Uterus (tissue), 3 donors: ENCODE measurements at regions not wholly inside any gene's neighbourhood (a gene's known extent, or its start where the extent isn't known, plus 50 kb on each side); places are given as distances from the start of the nearest gene placed in this dataset.

Experiments used
- DNase-seq, 2 donors: peaks; one replicate each; pipeline ENCODE4 v3.0.0-alpha.2; 2019 to 2020
- H3K27ac ChIP-seq, 2 donors: fragments of 200-600 bp; sonication (generic); 1 replicate in 1 of 2; 2 replicates in 1 of 2; pipeline ENCODE4 v1.5.1; 2016 to 2018
- H3K27me3 ChIP-seq, 2 donors: fragments of 200-600 bp; sonication (generic); one replicate each; pipeline ENCODE4 v1.5.1; 2018 to 2019; ENCODE audit warnings: control low read depth in 1 of 2
- H3K36me3 ChIP-seq, 2 donors: fragments of 200-600 bp; sonication (generic); one replicate each; pipeline ENCODE4 v1.5.1; 2019; ENCODE audit warnings: control low read depth in 1 of 2
- H3K4me1 ChIP-seq, 2 donors: fragments of 200-600 bp; sonication (generic); one replicate each; pipeline ENCODE4 v1.5.1; 2018 to 2019; ENCODE audit warnings: control low read depth in 1 of 2
- H3K4me3 ChIP-seq, 2 donors: fragments of 200-600 bp; sonication (generic); 1 replicate in 1 of 2; 2 replicates in 1 of 2; pipeline ENCODE4 v1.5.1; 2018 to 2019; ENCODE audit warnings: mild to moderate bottlenecking in 1 of 2
- H3K9me3 ChIP-seq, 2 donors: fragments of 200-600 bp; sonication (generic); one replicate each; pipeline ENCODE4 v1.5.1; 2019; ENCODE audit warnings: control low read depth in 1 of 2
- POLR2A ChIP-seq, 2 donors: fragments of 450-650 bp; IDR thresholded peaks; one replicate each; pipeline ENCODE4 v1.6.1; 2016; ENCODE audit warnings: antibody characterized with exemption in 2 of 2, mild to moderate bottlenecking in 1 of 2, moderate library complexity in 1 of 2
- intact Hi-C: fragments of 100-400 bp; cut with DNase I; formaldehyde crosslinking; loops from one replicate; pipeline ENCODE4 v1.15.1; 2023; ENCODE audit warnings: low total_unique reads
- TF ChIP-seq, protein P1 (sequence below), 4 experiments: fragments of 200-600 bp in 2 of 4; fragments of 450-650 bp in 2 of 4; sonication (generic) in 2 of 4; IDR thresholded peaks; one replicate each; pipeline ENCODE4 v1.5.1; 2016 to 2019; ENCODE audit warnings: antibody characterized with exemption in 4 of 4, mild to moderate bottlenecking in 2 of 4, moderate library complexity in 1 of 4
- donor health status: DM: yes; HTN: yes; CAD: no.

DNA sequence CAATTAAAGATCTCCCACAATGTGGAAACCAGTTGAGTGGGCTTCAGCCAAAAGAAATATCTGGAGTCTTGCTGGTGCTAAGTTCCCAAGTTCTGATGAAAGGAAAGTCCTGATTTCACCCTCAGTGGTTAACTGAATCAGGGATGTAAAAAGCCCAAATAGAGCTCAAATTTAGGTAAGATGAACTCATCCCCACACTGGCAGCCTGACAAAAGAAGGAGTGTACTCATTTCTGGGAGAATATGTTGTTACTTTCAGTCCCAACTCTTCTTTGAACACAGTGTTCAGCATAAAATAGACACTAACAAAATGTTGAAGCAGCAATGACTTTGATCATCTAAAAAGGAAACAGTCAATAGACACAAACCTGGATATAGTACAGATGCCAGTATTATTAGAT lies 91.7 kb downstream of the CHRM3 start:
- no peaks in the 10 kb centered on the region for H3K27me3 ChIP-seq
- no peak overlapping the region for H3K27ac ChIP-seq
- no peaks in the 10 kb centered on the region for H3K36me3 ChIP-seq
- intact Hi-C loops, result no loop called here
- TF ChIP-seq, protein P1, sequence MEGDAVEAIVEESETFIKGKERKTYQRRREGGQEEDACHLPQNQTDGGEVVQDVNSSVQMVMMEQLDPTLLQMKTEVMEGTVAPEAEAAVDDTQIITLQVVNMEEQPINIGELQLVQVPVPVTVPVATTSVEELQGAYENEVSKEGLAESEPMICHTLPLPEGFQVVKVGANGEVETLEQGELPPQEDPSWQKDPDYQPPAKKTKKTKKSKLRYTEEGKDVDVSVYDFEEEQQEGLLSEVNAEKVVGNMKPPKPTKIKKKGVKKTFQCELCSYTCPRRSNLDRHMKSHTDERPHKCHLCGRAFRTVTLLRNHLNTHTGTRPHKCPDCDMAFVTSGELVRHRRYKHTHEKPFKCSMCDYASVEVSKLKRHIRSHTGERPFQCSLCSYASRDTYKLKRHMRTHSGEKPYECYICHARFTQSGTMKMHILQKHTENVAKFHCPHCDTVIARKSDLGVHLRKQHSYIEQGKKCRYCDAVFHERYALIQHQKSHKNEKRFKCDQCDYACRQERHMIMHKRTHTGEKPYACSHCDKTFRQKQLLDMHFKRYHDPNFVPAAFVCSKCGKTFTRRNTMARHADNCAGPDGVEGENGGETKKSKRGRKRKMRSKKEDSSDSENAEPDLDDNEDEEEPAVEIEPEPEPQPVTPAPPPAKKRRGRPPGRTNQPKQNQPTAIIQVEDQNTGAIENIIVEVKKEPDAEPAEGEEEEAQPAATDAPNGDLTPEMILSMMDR (IDR thresholded peaks at IDR 0.05), result no peak
- TF ChIP-seq POLR2A (IDR thresholded peaks at IDR 0.05), result no peak
- DNase-seq, result no peak
- H3K4me1 ChIP-seq, result no peaks in the 10 kb centered on the region
- no peak overlapping the region for H3K4me3 ChIP-seq
- peaks cover 0 to 17% of the 10 kb centered on the region in 2 donors for H3K9me3 ChIP-seq

DNA sequence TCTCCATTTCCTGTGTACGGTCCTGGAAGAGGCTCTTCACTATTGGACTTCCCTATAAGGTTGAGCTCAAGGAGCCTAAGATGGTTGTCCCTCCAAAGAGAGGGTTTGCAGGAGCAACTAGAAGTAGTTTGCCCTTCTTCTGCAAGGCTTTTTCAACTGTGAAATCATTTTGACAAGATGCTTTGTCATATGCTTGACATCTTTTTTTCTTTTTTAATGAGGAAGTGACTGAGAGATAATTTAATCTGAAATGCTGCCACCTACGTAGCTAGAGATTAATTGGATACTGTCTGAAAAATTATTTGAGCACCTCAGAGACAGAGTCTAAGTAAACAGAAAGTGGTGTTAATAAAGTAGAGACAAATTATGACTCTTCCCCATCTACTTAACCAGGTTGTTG lies 97.0 kb downstream of the CHRM3 start:
- no peak overlapping the region for H3K4me3 ChIP-seq
- no peaks in the 10 kb centered on the region for H3K4me1 ChIP-seq
- intact Hi-C loops, result no loop called here
- no peak overlapping the region for H3K27ac ChIP-seq
- DNase-seq, result no peak
- TF ChIP-seq, protein P1 (IDR thresholded peaks at IDR 0.05), result no peak
- TF ChIP-seq POLR2A (IDR thresholded peaks at IDR 0.05), result no peak
- no peaks in the 10 kb centered on the region for H3K36me3 ChIP-seq
- H3K27me3 ChIP-seq, result no peaks in the 10 kb centered on the region
- H3K9me3 ChIP-seq, result peaks cover 0 to 14% of the 10 kb centered on the region in 2 donors

DNA sequence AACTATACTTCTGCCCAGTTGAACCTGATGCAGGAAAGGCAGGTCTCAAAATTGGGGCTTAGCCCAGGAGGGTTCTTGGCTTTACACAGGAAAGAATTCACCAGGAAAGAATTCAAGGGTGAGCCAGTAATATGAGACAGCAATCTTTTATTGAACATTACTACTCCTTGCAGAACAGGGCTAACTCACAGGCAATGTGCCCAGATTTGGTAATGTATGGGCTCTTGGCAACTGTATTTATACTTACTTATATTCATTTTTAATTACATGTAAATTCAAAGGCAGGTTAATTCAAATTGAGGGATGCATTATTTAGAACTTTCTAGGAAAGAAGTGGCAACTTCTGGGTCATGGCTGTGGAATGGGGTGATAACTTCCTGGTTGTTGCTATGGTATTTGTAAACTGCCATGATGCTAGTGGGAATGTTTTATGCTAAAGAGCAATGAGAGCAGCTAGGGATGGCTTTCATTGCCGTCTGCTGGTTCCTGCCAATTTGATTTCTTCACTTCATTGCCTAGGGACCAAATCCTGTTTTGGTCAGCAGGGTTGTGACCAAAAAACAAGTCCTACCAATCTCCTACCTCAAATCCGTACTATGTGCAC lies 107.5 kb downstream of the CHRM3 start:
- Histone ChIP-seq H3K4me1 (no peaks in the 10 kb centered on the region), H3K4me3 (no peak overlapping the region), H3K27ac (no peak overlapping the region), H3K9me3 (no peaks in the 10 kb centered on the region), H3K36me3 (no peaks in the 10 kb centered on the region), H3K27me3 (no peaks in the 10 kb centered on the region)
- TF ChIP-seq POLR2A (IDR thresholded peaks at IDR 0.05), result no peak
- TF ChIP-seq, protein P1 (IDR thresholded peaks at IDR 0.05), result no peak
- no peak for DNase-seq
- intact Hi-C loops, result no loop called here

DNA sequence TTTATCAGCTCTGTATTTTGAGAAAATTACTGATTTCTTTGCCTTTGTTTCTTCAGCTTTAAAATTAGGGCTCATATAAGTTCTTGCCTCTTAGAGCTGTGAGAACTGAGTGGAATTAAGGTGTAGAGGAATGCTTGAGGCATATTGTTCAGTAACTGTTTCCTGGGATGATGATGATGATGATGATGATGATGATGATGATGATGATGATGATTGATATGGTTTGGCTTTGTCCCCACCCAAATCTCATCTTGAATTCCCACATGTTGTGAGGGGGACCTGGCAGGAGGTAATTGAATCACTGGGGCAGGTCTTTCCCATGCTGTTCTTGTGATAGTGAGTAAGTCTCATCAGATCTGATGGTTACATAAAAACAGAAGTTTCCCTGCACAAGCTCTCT lies 118.7 kb downstream of the CHRM3 start:
- Histone ChIP-seq H3K36me3 (no peaks in the 10 kb centered on the region), H3K4me1 (no peaks in the 10 kb centered on the region), H3K27me3 (no peaks in the 10 kb centered on the region), H3K9me3 (no peaks in the 10 kb centered on the region), H3K4me3 (no peak overlapping the region), H3K27ac (no peak overlapping the region)
- no peak for DNase-seq
- TF ChIP-seq POLR2A (IDR thresholded peaks at IDR 0.05), result no peak
- TF ChIP-seq, protein P1 (IDR thresholded peaks at IDR 0.05), result no peak
- intact Hi-C loops, result no loop called here

DNA sequence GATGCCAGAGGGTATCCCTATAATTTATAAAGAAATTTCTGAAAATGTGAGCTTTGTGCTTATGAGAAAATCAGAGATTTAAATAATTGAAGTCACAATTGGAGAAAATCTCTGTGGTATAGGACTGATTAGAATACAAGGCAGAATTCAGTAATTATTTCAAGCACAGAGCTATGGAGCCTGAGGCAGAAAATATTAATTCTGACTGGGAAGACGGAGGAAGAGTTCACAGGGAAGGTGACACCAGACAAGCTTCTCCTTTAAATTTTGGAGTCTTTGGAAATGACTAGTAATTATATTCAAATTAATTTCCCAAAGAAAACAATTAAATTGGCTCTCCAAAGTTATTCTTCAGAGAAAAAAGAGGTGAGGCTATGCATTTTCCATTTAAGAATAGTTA lies 121.5 kb downstream of the CHRM3 start:
- DNase-seq, result no peak
- intact Hi-C loops, result no loop called here
- H3K36me3 ChIP-seq, result no peaks in the 10 kb centered on the region

More for the DNA sequence above, 121.5 kb downstream of the CHRM3 start:
- Histone ChIP-seq H3K27ac (no peak overlapping the region), H3K27me3 (no peaks in the 10 kb centered on the region), H3K4me1 (no peaks in the 10 kb centered on the region), H3K9me3 (no peaks in the 10 kb centered on the region), H3K4me3 (no peak overlapping the region)
- no peak for TF ChIP-seq POLR2A (IDR thresholded peaks at IDR 0.05)
- TF ChIP-seq, protein P1 (IDR thresholded peaks at IDR 0.05), result no peak
